ENCODE measurements at regions not wholly inside any gene's neighbourhood (a gene's known extent, or its start where the extent isn't known, plus 50 kb on each side); places are given as distances from the start of the nearest gene placed in this dataset.
"Not testable (repeated sequence)": the region's sequence is repeated elsewhere in the genome, so short reads cannot be mapped to it uniquely, and the experiment has no call there.

- ChIA-PET POLR2A (no interaction called here), CTCF (no interaction called here)
- DNase-seq (ENCODE audit: extremely low spot score) = no peak
- TF ChIP-seq HDGF (IDR thresholded peaks at IDR 0.05; ENCODE audit: borderline replicate concordance) (no peak), L3MBTL2 (conservative IDR thresholded peaks at IDR 0.05) (no peak), NFRKB (IDR thresholded peaks at IDR 0.05) (no peak), BHLHE40 (IDR thresholded peaks at IDR 0.05; ENCODE audit: borderline replicate concordance) (no peak), FOXK2 (IDR thresholded peaks at IDR 0.05) (no peak), LEF1 (IDR thresholded peaks at IDR 0.05; ENCODE audit: borderline replicate concordance) (no peak), FOXM1 (IDR thresholded peaks at IDR 0.05; ENCODE audit: borderline replicate concordance) (no peak), ZNF384 (IDR thresholded peaks at IDR 0.05) (no peak), SUZ12 (IDR thresholded peaks at IDR 0.05) (no peak), TARDBP (IDR thresholded peaks at IDR 0.05) (no peak), ARNT (IDR thresholded peaks at IDR 0.05) (no peak), CTBP1 (IDR thresholded peaks at IDR 0.05; ENCODE audit: borderline replicate concordance) (no peak), FOXA1 (IDR thresholded peaks at IDR 0.05) (no peak), ELF4 (IDR thresholded peaks at IDR 0.05) (no peak), SP1 (IDR thresholded peaks at IDR 0.05) (no peak)
- TF ChIP-seq, protein P1, sequence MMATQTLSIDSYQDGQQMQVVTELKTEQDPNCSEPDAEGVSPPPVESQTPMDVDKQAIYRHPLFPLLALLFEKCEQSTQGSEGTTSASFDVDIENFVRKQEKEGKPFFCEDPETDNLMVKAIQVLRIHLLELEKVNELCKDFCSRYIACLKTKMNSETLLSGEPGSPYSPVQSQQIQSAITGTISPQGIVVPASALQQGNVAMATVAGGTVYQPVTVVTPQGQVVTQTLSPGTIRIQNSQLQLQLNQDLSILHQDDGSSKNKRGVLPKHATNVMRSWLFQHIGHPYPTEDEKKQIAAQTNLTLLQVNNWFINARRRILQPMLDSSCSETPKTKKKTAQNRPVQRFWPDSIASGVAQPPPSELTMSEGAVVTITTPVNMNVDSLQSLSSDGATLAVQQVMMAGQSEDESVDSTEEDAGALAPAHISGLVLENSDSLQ (IDR thresholded peaks at IDR 0.05) = no peak
Measured at GRCh38 chr16:13733561-13733960, 186.4 kb upstream of the ERCC4 start.

- DNase-seq (ENCODE audit: extremely low spot score); POLR2A ChIA-PET; CTCF ChIA-PET: not testable (repeated sequence)
Measured at GRCh38 chr16:13739621-13740373, 180.2 kb upstream of the ERCC4 start.

GRCh38 chr16:13742928-13743327, 177.0 kb upstream of the ERCC4 start:
- TF ChIP-seq FOXM1 (IDR thresholded peaks at IDR 0.05; ENCODE audit: borderline replicate concordance) (no peak), BHLHE40 (IDR thresholded peaks at IDR 0.05; ENCODE audit: borderline replicate concordance) (no peak), TARDBP (IDR thresholded peaks at IDR 0.05) (no peak), LEF1 (IDR thresholded peaks at IDR 0.05; ENCODE audit: borderline replicate concordance) (no peak)
- TF ChIP-seq, protein P1 (IDR thresholded peaks at IDR 0.05) = no peak
- no peak for DNase-seq (ENCODE audit: extremely low spot score)
- POLR2A ChIA-PET = no interaction called here
- CTCF ChIA-PET = interaction anchor here (0.6 kb wide), 1 partner anchor 1316 kb away, joined by 4 read pairs; no protein-coding TSS in a partner anchor

- no peak for DNase-seq (ENCODE audit: extremely low spot score)
- ChIA-PET POLR2A (no interaction called here), CTCF (no interaction called here)
- TF ChIP-seq, protein P1 (IDR thresholded peaks at IDR 0.05) = no peak
- TF ChIP-seq BHLHE40 (IDR thresholded peaks at IDR 0.05; ENCODE audit: borderline replicate concordance) (no peak), ELF4 (IDR thresholded peaks at IDR 0.05) (no peak), FOXK2 (IDR thresholded peaks at IDR 0.05) (no peak), L3MBTL2 (conservative IDR thresholded peaks at IDR 0.05) (no peak), SUZ12 (IDR thresholded peaks at IDR 0.05) (no peak)
Measured at GRCh38 chr16:13743571-13743970, 176.4 kb upstream of the ERCC4 start.

GRCh38 chr16:13756411-13757140, 163.4 kb upstream of the ERCC4 start:
- ChIA-PET CTCF (no interaction called here), POLR2A (no interaction called here)
- TF ChIP-seq ELF4 (IDR thresholded peaks at IDR 0.05) (no peak), FOXM1 (IDR thresholded peaks at IDR 0.05; ENCODE audit: borderline replicate concordance) (no peak)
- no peak for DNase-seq (ENCODE audit: extremely low spot score)

GRCh38 chr16:13766334-13766733, 153.6 kb upstream of the ERCC4 start:
- ChIA-PET POLR2A (no interaction called here), CTCF (no interaction called here)
- DNase-seq (ENCODE audit: extremely low spot score) = no peak
- TF ChIP-seq ZNF384 (IDR thresholded peaks at IDR 0.05) = no peak
- no peak for TF ChIP-seq TARDBP (IDR thresholded peaks at IDR 0.05)
- no peak for TF ChIP-seq FOXA1 (IDR thresholded peaks at IDR 0.05)
- TF ChIP-seq SP1 (IDR thresholded peaks at IDR 0.05) = no peak
- TF ChIP-seq LEF1 (IDR thresholded peaks at IDR 0.05; ENCODE audit: borderline replicate concordance) = no peak
- no peak for TF ChIP-seq HDGF (IDR thresholded peaks at IDR 0.05; ENCODE audit: borderline replicate concordance)
- TF ChIP-seq SUZ12 (IDR thresholded peaks at IDR 0.05) = no peak
- TF ChIP-seq ELF4 (IDR thresholded peaks at IDR 0.05) = no peak
- no peak for TF ChIP-seq FOXM1 (IDR thresholded peaks at IDR 0.05; ENCODE audit: borderline replicate concordance)
- TF ChIP-seq ARNT (IDR thresholded peaks at IDR 0.05) = no peak
- no peak for TF ChIP-seq BHLHE40 (IDR thresholded peaks at IDR 0.05; ENCODE audit: borderline replicate concordance)
- TF ChIP-seq, protein P1 (IDR thresholded peaks at IDR 0.05) = no peak
- no peak for TF ChIP-seq L3MBTL2 (conservative IDR thresholded peaks at IDR 0.05)
- no peak for TF ChIP-seq NFRKB (IDR thresholded peaks at IDR 0.05)

Measured in HEK293T (cell line).